Activated T-helper 2 cell treated with anti-CD3 and anti-CD28 coated beads, Interferon-gamma antibody, Interleukin-2, Interleukin-4, amounts not matched to agents 10 μg/mL and 5 μg/mL and 100 μg/mL, durations not matched to agents 14 hours and 24 hours and 36 hours (primary cell): ENCODE measurements at regions not wholly inside any gene's neighbourhood (a gene's known extent, or its start where the extent isn't known, plus 50 kb on each side); places are given as distances from the start of the nearest gene placed in this dataset.

Experiments used
- DNase-seq: peaks from one replicate; pipeline ENCODE4 v3.0.0; 2021; ENCODE audit warnings: low spot score
- H3K27ac Mint-ChIP-seq: one replicate; pipeline ENCODE4 v1.8.0; 2021; ENCODE audit warnings: mixed read lengths
- H3K27me3 Mint-ChIP-seq: one replicate; pipeline ENCODE4 v1.8.0; 2021; ENCODE audit warnings: low read depth, mixed read lengths
- H3K36me3 Mint-ChIP-seq: one replicate; pipeline ENCODE4 v1.8.0; 2021; ENCODE audit warnings: low read depth, mixed read lengths
- H3K4me1 Mint-ChIP-seq: one replicate; pipeline ENCODE4 v1.8.0; 2021; ENCODE audit warnings: low read depth, mixed read lengths
- H3K4me3 Mint-ChIP-seq: one replicate; pipeline ENCODE4 v1.8.0; 2021; ENCODE audit warnings: low read depth, mild to moderate bottlenecking, moderate library complexity, mixed read lengths
- H3K9me3 Mint-ChIP-seq: one replicate; pipeline ENCODE4 v1.8.0; 2021; ENCODE audit warnings: mixed read lengths
- intact Hi-C: fragments of 100-400 bp; cut with micrococcal nuclease; formaldehyde crosslinking; loops from one replicate; pipeline ENCODE4 v1.15.1; 2023

GRCh38 chr18:59765343-59765742 lies 68.1 kb upstream of the CCBE1 start:
- no peaks in the 10 kb centered on the region for H3K27me3 Mint-ChIP-seq
- no peaks in the 10 kb centered on the region for H3K9me3 Mint-ChIP-seq
- no peaks in the 10 kb centered on the region for H3K36me3 Mint-ChIP-seq
- H3K27ac Mint-ChIP-seq: no peak overlapping the region
- H3K4me1 Mint-ChIP-seq: no peaks in the 10 kb centered on the region
- H3K4me3 Mint-ChIP-seq: no peak overlapping the region
- intact Hi-C loops: no loop called here
- DNase-seq: no peak

GRCh38 chr18:59764281-59764680 lies 67.1 kb upstream of the CCBE1 start:
- H3K4me3 Mint-ChIP-seq: no peak overlapping the region
- no peaks in the 10 kb centered on the region for H3K36me3 Mint-ChIP-seq
- H3K27me3 Mint-ChIP-seq: no peaks in the 10 kb centered on the region
- H3K9me3 Mint-ChIP-seq: no peaks in the 10 kb centered on the region
- H3K4me1 Mint-ChIP-seq: no peaks in the 10 kb centered on the region
- no peak for DNase-seq
- intact Hi-C loops: loop anchor here (5.0 kb wide), 1 partner anchor 48 kb away; no protein-coding TSS in a partner anchor
- no peak overlapping the region for H3K27ac Mint-ChIP-seq

GRCh38 chr18:59763541-59764136 lies 66.4 kb upstream of the CCBE1 start:
- H3K9me3 Mint-ChIP-seq: no peaks in the 10 kb centered on the region
- H3K4me3 Mint-ChIP-seq: no peak overlapping the region
- no peaks in the 10 kb centered on the region for H3K36me3 Mint-ChIP-seq
- no peaks in the 10 kb centered on the region for H3K4me1 Mint-ChIP-seq
- no peak for DNase-seq
- no peaks in the 10 kb centered on the region for H3K27me3 Mint-ChIP-seq
- intact Hi-C loops: loop anchor here (5.0 kb wide), 1 partner anchor 49 kb away; no protein-coding TSS in a partner anchor
- no peak overlapping the region for H3K27ac Mint-ChIP-seq

- no peaks in the 10 kb centered on the region for H3K4me1 Mint-ChIP-seq
- H3K36me3 Mint-ChIP-seq: no peaks in the 10 kb centered on the region
- no peak for DNase-seq
Measured at GRCh38 chr18:59760619-59761600, 63.7 kb upstream of the CCBE1 start.

GRCh38 chr18:59760212-59760611 lies 63.0 kb upstream of the CCBE1 start:
- intact Hi-C loops: loop anchor here (5.0 kb wide), 1 partner anchor 52 kb away; no protein-coding TSS in a partner anchor
- Mint-ChIP-seq H3K27me3 (no peaks in the 10 kb centered on the region), H3K9me3 (no peaks in the 10 kb centered on the region), H3K4me3 (no peak overlapping the region), H3K27ac (no peak overlapping the region), H3K36me3 (no peaks in the 10 kb centered on the region), H3K4me1 (no peaks in the 10 kb centered on the region)
- DNase-seq: no peak

More at GRCh38 chr18:59760619-59761600, 63.7 kb upstream of the CCBE1 start:
- intact Hi-C loops: loop anchor here (5.0 kb wide), 1 partner anchor 51 kb away; no protein-coding TSS in a partner anchor
- Mint-ChIP-seq H3K4me3 (no peak overlapping the region), H3K9me3 (no peaks in the 10 kb centered on the region), H3K27ac (no peak overlapping the region), H3K27me3 (no peaks in the 10 kb centered on the region)

- Mint-ChIP-seq H3K27ac (no peak overlapping the region), H3K4me1 (no peaks in the 10 kb centered on the region), H3K9me3 (no peaks in the 10 kb centered on the region), H3K4me3 (no peak overlapping the region), H3K36me3 (no peaks in the 10 kb centered on the region), H3K27me3 (no peaks in the 10 kb centered on the region)
- DNase-seq: no peak
- intact Hi-C loops: no loop called here
Measured at GRCh38 chr18:59758837-59759236, 61.6 kb upstream of the CCBE1 start.

- H3K36me3 Mint-ChIP-seq: no peaks in the 10 kb centered on the region
- H3K4me1 Mint-ChIP-seq: no peaks in the 10 kb centered on the region
- DNase-seq: no peak
- H3K4me3 Mint-ChIP-seq: no peak overlapping the region
- no peak overlapping the region for H3K27ac Mint-ChIP-seq
- H3K9me3 Mint-ChIP-seq: no peaks in the 10 kb centered on the region
- peaks cover under 1% of the 10 kb centered on the region for H3K27me3 Mint-ChIP-seq
- intact Hi-C loops: no loop called here
Measured at GRCh38 chr18:59758106-59758505, 60.9 kb upstream of the CCBE1 start.

- Mint-ChIP-seq H3K27me3 (peaks cover 2% of the 10 kb centered on the region), H3K4me1 (no peaks in the 10 kb centered on the region), H3K4me3 (no peak overlapping the region), H3K9me3 (no peaks in the 10 kb centered on the region), H3K36me3 (no peaks in the 10 kb centered on the region), H3K27ac (no peak overlapping the region)
- DNase-seq: no peak
- intact Hi-C loops: no loop called here
Measured at GRCh38 chr18:59752666-59753065, 55.4 kb upstream of the CCBE1 start.

- intact Hi-C loops: no loop called here
- peaks cover 2% of the 10 kb centered on the region for H3K27me3 Mint-ChIP-seq
- no peak for DNase-seq
Measured at GRCh38 chr18:59751186-59751585, 54.0 kb upstream of the CCBE1 start.

GRCh38 chr18:59748628-59749360 lies 51.6 kb upstream of the CCBE1 start:
- H3K36me3 Mint-ChIP-seq: no peaks in the 10 kb centered on the region
- no peaks in the 10 kb centered on the region for H3K4me1 Mint-ChIP-seq
- intact Hi-C loops: no loop called here
- H3K9me3 Mint-ChIP-seq: no peaks in the 10 kb centered on the region
- no peak overlapping the region for H3K27ac Mint-ChIP-seq
- H3K4me3 Mint-ChIP-seq: no peak overlapping the region
- no peak for DNase-seq
- peaks cover 2% of the 10 kb centered on the region for H3K27me3 Mint-ChIP-seq

More at GRCh38 chr18:59751186-59751585, 54.0 kb upstream of the CCBE1 start:
- Mint-ChIP-seq H3K9me3 (no peaks in the 10 kb centered on the region), H3K4me3 (no peak overlapping the region), H3K36me3 (no peaks in the 10 kb centered on the region), H3K27ac (no peak overlapping the region), H3K4me1 (no peaks in the 10 kb centered on the region)
